Glutamatergic neuron (in vitro differentiated cells): ENCODE measurements at regions not wholly inside any gene's neighbourhood (a gene's known extent, or its start where the extent isn't known, plus 50 kb on each side); places are given as distances from the start of the nearest gene placed in this dataset.

Source experiments
- DNase-seq: peaks from one replicate; pipeline ENCODE4 v3.0.0; 2022
- H3K27ac Mint-ChIP-seq: one replicate; pipeline ENCODE4 v1.8.0; 2020; ENCODE audit warnings: mild to moderate bottlenecking, mixed read lengths, inconsistent platforms; ENCODE audit not compliant: unreplicated experiment
- H3K27me3 Mint-ChIP-seq: one replicate; pipeline ENCODE4 v1.8.0; 2020; ENCODE audit warnings: mild to moderate bottlenecking, moderate library complexity, mixed read lengths, inconsistent platforms; ENCODE audit not compliant: unreplicated experiment
- H3K36me3 Mint-ChIP-seq: one replicate; pipeline ENCODE4 v1.8.0; 2020; ENCODE audit warnings: mild to moderate bottlenecking, mixed read lengths, inconsistent platforms; ENCODE audit not compliant: unreplicated experiment
- H3K4me1 Mint-ChIP-seq: one replicate; pipeline ENCODE4 v1.8.0; 2020; ENCODE audit warnings: mild to moderate bottlenecking, low read depth, mixed read lengths, inconsistent platforms; ENCODE audit not compliant: unreplicated experiment
- H3K4me3 Mint-ChIP-seq: one replicate; pipeline ENCODE4 v1.8.0; 2020; ENCODE audit warnings: mild to moderate bottlenecking, mixed read lengths, inconsistent platforms; ENCODE audit not compliant: unreplicated experiment
- H3K9me3 Mint-ChIP-seq: one replicate; pipeline ENCODE4 v1.8.0; 2020; ENCODE audit warnings: mild to moderate bottlenecking, moderate library complexity, mixed read lengths, inconsistent platforms; ENCODE audit not compliant: unreplicated experiment
- CTCF ChIP-seq: fragments of 200-600 bp; sonication (generic); IDR thresholded peaks from one replicate; pipeline ENCODE4 v1.5.0; 2021; ENCODE audit not compliant: partially characterized antibody, unreplicated experiment

GRCh38 chr13:59562924-59563323, 600.8 kb downstream of the DIAPH3 start:
- H3K36me3 Mint-ChIP-seq = peaks cover 13% of the 10 kb centered on the region
- no peaks in the 10 kb centered on the region for H3K27me3 Mint-ChIP-seq
- H3K4me1 Mint-ChIP-seq = no peaks in the 10 kb centered on the region
- no peak overlapping the region for H3K27ac Mint-ChIP-seq
- no peak for DNase-seq
- no peak overlapping the region for H3K4me3 Mint-ChIP-seq
- peaks cover 1% of the 10 kb centered on the region for H3K9me3 Mint-ChIP-seq
- no peak for TF ChIP-seq CTCF

- H3K4me1 Mint-ChIP-seq = no peaks in the 10 kb centered on the region
- no peak overlapping the region for H3K27ac Mint-ChIP-seq
- H3K4me3 Mint-ChIP-seq = no peak overlapping the region
- TF ChIP-seq CTCF = no peak
- no peaks in the 10 kb centered on the region for H3K9me3 Mint-ChIP-seq
- H3K36me3 Mint-ChIP-seq = peaks cover 8% of the 10 kb centered on the region
- DNase-seq = no peak
- H3K27me3 Mint-ChIP-seq = no peaks in the 10 kb centered on the region
Measured at GRCh38 chr13:59566561-59566960, 597.2 kb downstream of the DIAPH3 start.

- no peaks in the 10 kb centered on the region for H3K9me3 Mint-ChIP-seq
- H3K36me3 Mint-ChIP-seq = no peaks in the 10 kb centered on the region
- H3K4me3 Mint-ChIP-seq = no peak overlapping the region
- H3K27me3 Mint-ChIP-seq = no peaks in the 10 kb centered on the region
- DNase-seq = no peak
- no peak overlapping the region for H3K27ac Mint-ChIP-seq
- no peaks in the 10 kb centered on the region for H3K4me1 Mint-ChIP-seq
- TF ChIP-seq CTCF = no peak
Measured at GRCh38 chr13:59568306-59568705, 595.4 kb downstream of the DIAPH3 start.

GRCh38 chr13:59570204-59570603, 593.5 kb downstream of the DIAPH3 start:
- DNase-seq = no peak
- Mint-ChIP-seq H3K36me3 (no peaks in the 10 kb centered on the region), H3K4me1 (no peaks in the 10 kb centered on the region), H3K4me3 (no peak overlapping the region), H3K9me3 (no peaks in the 10 kb centered on the region), H3K27me3 (no peaks in the 10 kb centered on the region), H3K27ac (no peak overlapping the region)
- no peak for TF ChIP-seq CTCF

- Mint-ChIP-seq H3K27ac (no peak overlapping the region), H3K4me3 (no peak overlapping the region), H3K4me1 (no peaks in the 10 kb centered on the region), H3K36me3 (no peaks in the 10 kb centered on the region), H3K27me3 (no peaks in the 10 kb centered on the region), H3K9me3 (peaks cover 2% of the 10 kb centered on the region)
- TF ChIP-seq CTCF = no peak
- no peak for DNase-seq
Measured at GRCh38 chr13:59584101-59584500, 579.6 kb downstream of the DIAPH3 start.
